ENCODE measurements at regions not wholly inside any gene's neighbourhood (a gene's known extent, or its start where the extent isn't known, plus 50 kb on each side); places are given as distances from the start of the nearest gene placed in this dataset.

DNA sequence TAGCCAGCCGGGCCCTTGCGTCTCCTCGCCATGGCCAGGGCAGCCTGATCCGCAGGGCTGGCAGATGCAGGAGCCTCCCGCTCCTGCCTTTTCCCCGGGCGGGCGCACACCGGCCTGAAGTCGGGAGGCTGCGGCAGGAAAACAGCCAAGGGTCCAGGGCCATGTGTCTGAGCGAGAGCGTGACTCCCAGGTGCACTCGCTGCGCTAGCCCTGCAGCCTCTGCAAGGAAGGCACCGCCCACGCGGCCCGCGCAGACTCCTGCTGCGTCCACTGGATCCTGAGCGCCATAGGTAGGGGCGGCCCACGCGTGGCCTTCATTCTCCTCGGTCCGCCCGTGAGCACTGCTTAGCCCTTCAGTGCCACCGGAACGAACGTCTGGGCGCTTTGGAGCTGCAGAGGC, 379.9 kb downstream of the TRAM1L1 start:
- no peak overlapping the region for H2BK5ac ChIP-seq (ENCODE audit: low read depth, low read length, poor library complexity, severe bottlenecking)
- no peaks in the 10 kb centered on the region for H3K79me1 ChIP-seq (ENCODE audit: low read depth in 1 of 2, low read length in 2 of 2)
- no peak overlapping the region for H3K4me3 ChIP-seq (ENCODE audit: insufficient read depth, low read depth, low read length)
- H4K91ac ChIP-seq (ENCODE audit: insufficient read depth, low read depth, low read length): no peak overlapping the region
- H3K27ac ChIP-seq (ENCODE audit: insufficient read depth, low read length): no peak overlapping the region
- H4K8ac ChIP-seq (ENCODE audit: low read depth in 2 of 2, low read length in 2 of 2): no peak overlapping the region
- in situ Hi-C loops (cut with MboI; ENCODE audit: low sequenced_read_pairs): no loop called here
- H3K36me3 ChIP-seq (ENCODE audit: control insufficient read depth, insufficient read depth, low read length): no peaks in the 10 kb centered on the region
- dilution Hi-C loops (cut with HindIII; ENCODE audit: low sequenced_read_pairs, unreplicated experiment): no loop called here
- H3K9ac ChIP-seq (ENCODE audit: low read depth, low read length): no peak overlapping the region
- BruUV-seq (replicated peaks): no TSS peak
- no peak overlapping the region for H3K18ac ChIP-seq (ENCODE audit: low read depth, low read length)
- no peak overlapping the region for H3K56ac ChIP-seq (ENCODE audit: extremely low read depth, insufficient read depth, low read length)
- intact Hi-C loops (cut with micrococcal nuclease): no loop called here
- H2AK5ac ChIP-seq (ENCODE audit: low read depth, low read length): no peak overlapping the region
- no peaks in the 10 kb centered on the region for H3K9me1 ChIP-seq (ENCODE audit: insufficient read depth, low read length)
- no peak overlapping the region for H2BK120ac ChIP-seq (ENCODE audit: low read depth, low read length)
- ATAC-seq (ENCODE audit: low read depth) (no peak), DNase-seq (no peak)
- H3K9me3 ChIP-seq (ENCODE audit: control insufficient read depth, insufficient read depth, low read length): peaks cover 18% of the 10 kb centered on the region
- no peaks in the 10 kb centered on the region for H4K20me1 ChIP-seq (ENCODE audit: insufficient read depth, low read length)
- H3K4me1 ChIP-seq (ENCODE audit: control insufficient read depth, insufficient read depth, low read length): no peaks in the 10 kb centered on the region
- H2BK15ac ChIP-seq (ENCODE audit: low read depth, low read length): no peak overlapping the region
- ChIA-PET POLR2A (ENCODE audit: unreplicated experiment) (no interaction called here), CTCF (no interaction called here)
- H3K4ac ChIP-seq (ENCODE audit: low read depth, low read length): no peak overlapping the region
- no peak overlapping the region for H2BK20ac ChIP-seq (ENCODE audit: low read depth, low read length)
- TF ChIP-seq RFX5 (IDR thresholded peaks at IDR 0.05; ENCODE audit: low read depth, low read length): no peak
- TF ChIP-seq FOS (IDR thresholded peaks at IDR 0.05; ENCODE audit: low read depth, low read length): no peak
- TF ChIP-seq RCOR1 (IDR thresholded peaks at IDR 0.05; ENCODE audit: insufficient replicate concordance, low read length): no peak
- TF ChIP-seq USF2 (IDR thresholded peaks at IDR 0.05; ENCODE audit: low read depth, low read length): no peak
- TF ChIP-seq, protein P1, sequence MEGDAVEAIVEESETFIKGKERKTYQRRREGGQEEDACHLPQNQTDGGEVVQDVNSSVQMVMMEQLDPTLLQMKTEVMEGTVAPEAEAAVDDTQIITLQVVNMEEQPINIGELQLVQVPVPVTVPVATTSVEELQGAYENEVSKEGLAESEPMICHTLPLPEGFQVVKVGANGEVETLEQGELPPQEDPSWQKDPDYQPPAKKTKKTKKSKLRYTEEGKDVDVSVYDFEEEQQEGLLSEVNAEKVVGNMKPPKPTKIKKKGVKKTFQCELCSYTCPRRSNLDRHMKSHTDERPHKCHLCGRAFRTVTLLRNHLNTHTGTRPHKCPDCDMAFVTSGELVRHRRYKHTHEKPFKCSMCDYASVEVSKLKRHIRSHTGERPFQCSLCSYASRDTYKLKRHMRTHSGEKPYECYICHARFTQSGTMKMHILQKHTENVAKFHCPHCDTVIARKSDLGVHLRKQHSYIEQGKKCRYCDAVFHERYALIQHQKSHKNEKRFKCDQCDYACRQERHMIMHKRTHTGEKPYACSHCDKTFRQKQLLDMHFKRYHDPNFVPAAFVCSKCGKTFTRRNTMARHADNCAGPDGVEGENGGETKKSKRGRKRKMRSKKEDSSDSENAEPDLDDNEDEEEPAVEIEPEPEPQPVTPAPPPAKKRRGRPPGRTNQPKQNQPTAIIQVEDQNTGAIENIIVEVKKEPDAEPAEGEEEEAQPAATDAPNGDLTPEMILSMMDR (conservative IDR thresholded peaks at IDR 0.05; ENCODE audit: low read depth, low read length): no peak
- no peak for TF ChIP-seq BHLHE40 (IDR thresholded peaks at IDR 0.05; ENCODE audit: low read depth, low read length)
- TF ChIP-seq CEBPB (IDR thresholded peaks at IDR 0.05; ENCODE audit: low read depth, low read length): no peak
- no peak for TF ChIP-seq MXI1 (IDR thresholded peaks at IDR 0.05; ENCODE audit: borderline replicate concordance, low read depth, low read length)
- no peak for TF ChIP-seq ELK1 (IDR thresholded peaks at IDR 0.05; ENCODE audit: borderline replicate concordance, low read depth, low read length)
- TF ChIP-seq MAZ (IDR thresholded peaks at IDR 0.05; ENCODE audit: borderline replicate concordance, low read depth, low read length): no peak
- TF ChIP-seq NFE2L2 (IDR thresholded peaks at IDR 0.05; ENCODE audit: low read depth, low read length): no peak
- TF ChIP-seq CHD1 (IDR thresholded peaks at IDR 0.05; ENCODE audit: low read depth, low read length): no peak
- TF ChIP-seq POLR2A (IDR thresholded peaks at IDR 0.05; ENCODE audit: low read depth, low read length): no peak
- no peak for TF ChIP-seq SMC3 (IDR thresholded peaks at IDR 0.05; ENCODE audit: low read depth, low read length)
- TF ChIP-seq RAD21 (IDR thresholded peaks at IDR 0.05; ENCODE audit: low read length): no peak
- TF ChIP-seq MAFK (IDR thresholded peaks at IDR 0.05; ENCODE audit: low read depth, low read length): no peak
- H2AFZ ChIP-seq (replicated peaks; ENCODE audit: low read length, poor library complexity): no peak overlapping the region
- no peak overlapping the region for H3K14ac ChIP-seq (replicated peaks; ENCODE audit: low read depth, low read length)
- H4K5ac ChIP-seq (ENCODE audit: low read depth, low read length): no peak overlapping the region
- no peak overlapping the region for H3K4me2 ChIP-seq (ENCODE audit: low read depth, low read length)
- no peak overlapping the region for H3K23ac ChIP-seq (ENCODE audit: low read depth, low read length)
- no peak overlapping the region for H2AK9ac ChIP-seq (replicated peaks; ENCODE audit: low read depth, low read length, poor library complexity)
- H3K27me3 ChIP-seq (ENCODE audit: control insufficient read depth, insufficient read depth, low read length): no peaks in the 10 kb centered on the region
- WGBS, 2 experiments (ENCODE audit: extremely low coverage in 2 of 2, insufficient read length in 1 of 2): 80% methylated on average over 18 of the region's 32 CpGs; no CpG with 5 or more reads in 1 of the 2 experiments

All from IMR-90 (cell line).